ENCODE measurements at regions not wholly inside any gene's neighbourhood (a gene's known extent, or its start where the extent isn't known, plus 50 kb on each side); places are given as distances from the start of the nearest gene placed in this dataset.

GRCh38 chr10:106436123-106436715, 728.3 kb downstream of the SORCS1 start:
- TF ChIP-seq RFX5 (IDR thresholded peaks at IDR 0.05; ENCODE audit: low read depth, low read length) = no peak
- TF ChIP-seq CTCF (conservative IDR thresholded peaks at IDR 0.05; ENCODE audit: low read depth, low read length) = no peak
- TF ChIP-seq RCOR1 (IDR thresholded peaks at IDR 0.05; ENCODE audit: insufficient replicate concordance, low read length) = no peak
- no peak for TF ChIP-seq POLR2A (IDR thresholded peaks at IDR 0.05; ENCODE audit: low read depth, low read length)
- TF ChIP-seq MXI1 (IDR thresholded peaks at IDR 0.05; ENCODE audit: borderline replicate concordance, low read depth, low read length) = no peak
- TF ChIP-seq MAZ (IDR thresholded peaks at IDR 0.05; ENCODE audit: borderline replicate concordance, low read depth, low read length) = no peak
- no peak for TF ChIP-seq USF2 (IDR thresholded peaks at IDR 0.05; ENCODE audit: low read depth, low read length)
- no peak for TF ChIP-seq MAFK (IDR thresholded peaks at IDR 0.05; ENCODE audit: low read depth, low read length)
- no peak for TF ChIP-seq RAD21 (IDR thresholded peaks at IDR 0.05; ENCODE audit: low read length)
